K562 (cell line): ENCODE measurements at regions not wholly inside any gene's neighbourhood (a gene's known extent, or its start where the extent isn't known, plus 50 kb on each side); places are given as distances from the start of the nearest gene placed in this dataset.

Experiments
- ATAC-seq: fragments of 200-7000 bp; cut with Tn5 transposase; 3 replicates; pipeline ENCODE4 v1.9.1; 2020; ENCODE audit warnings: moderate library complexity
- BruUV-seq: library from RNA; stranded (reverse); fragments of 400-500 nt; replicated peaks from 2 replicates; lab custom pipeline; 2021; lab: Mats Ljungman, UMichigan
- CTCF ChIA-PET: fragments of 300-600 bp; formaldehyde crosslinking; extraction: SDS; loops from one replicate; lab custom pipeline; 2021; ENCODE audit warnings: low intra/inter-chr PET ratio; lab: Yijun Ruan, JAX
- POLR2A ChIA-PET: fragments of 300-600, 350-650 bp; sonication (Branson Sonifier 250); formaldehyde crosslinking; extraction: SDS; loops from one replicate; lab custom pipeline; 2021; ENCODE audit warnings: antibody characterized with exemption, inconsistent platforms; lab: Yijun Ruan, JAX
- DNase-seq, 4 experiments: peaks; one replicate each; pipeline versions ENCODE4 v3.0.0 to v3.0.0-alpha.2; 2011 to 2018; ENCODE audit warnings: low spot score in 3 of 4, mixed read lengths in 3 of 4; ENCODE audit errors: extremely low read depth in 1 of 4
- FAIRE-seq: peaks from 2 replicates; lab custom pipeline; 2011; peaks lifted over from hg19 to GRCh38; lab: Jason Lieb, UNC
- H2AFZ ChIP-seq: 2 replicates; pipeline ENCODE4 v1.6.0; 2011; ENCODE audit warnings: low read depth, low read length, control low read depth, inconsistent platforms
- H3K27ac ChIP-seq: fragments of 200-600 bp; 3 replicates; pipeline ENCODE4 v1.8.0; 2011; ENCODE audit warnings: low read depth, mild to moderate bottlenecking, control low read depth, inconsistent platforms, low read length, moderate library complexity, mixed read lengths; ENCODE audit errors: extremely low read depth
- H3K27me3 ChIP-seq, 2 experiments: fragments of 300-600 bp in 1 of 2; 2 replicates in 1 of 2; 3 replicates in 1 of 2; pipeline versions ENCODE4 v1.6.0 to v1.8.0; 2011; ENCODE audit warnings: inconsistent platforms in 2 of 2, low read length in 2 of 2, mild to moderate bottlenecking in 1 of 2, mixed read lengths in 1 of 2, moderate library complexity in 1 of 2; ENCODE audit not compliant: control insufficient read depth in 2 of 2, insufficient read depth in 2 of 2
- H3K36me3 ChIP-seq: fragments of 300-600 bp; 3 replicates; pipeline ENCODE4 v1.8.0; 2011; ENCODE audit warnings: mild to moderate bottlenecking, low read length, inconsistent platforms; ENCODE audit not compliant: control insufficient read depth, insufficient read depth
- H3K4me1 ChIP-seq, 2 experiments: fragments of 200-600 bp in 1 of 2; replicated peaks in 1 of 2; 2 replicates in 1 of 2; 3 replicates in 1 of 2; pipeline versions ENCODE4 v1.5.1 to v1.8.0; 2011; ENCODE audit warnings: inconsistent platforms in 2 of 2, low read length in 2 of 2, mild to moderate bottlenecking in 1 of 2, mixed read lengths in 1 of 2, moderate library complexity in 1 of 2; ENCODE audit not compliant: control insufficient read depth in 2 of 2, insufficient read depth in 2 of 2
- H3K4me2 ChIP-seq: 2 replicates; pipeline ENCODE4 v1.6.1; 2011; ENCODE audit warnings: low read length, control low read depth, inconsistent platforms, mixed read lengths; ENCODE audit not compliant: insufficient read depth
- H3K4me3 ChIP-seq: fragments of 200-600 bp; sonication (generic), shearing (Covaris generic); 2 replicates; pipeline ENCODE4 v1.5.1; 2016; ENCODE audit warnings: control low read depth, inconsistent platforms
- H3K79me2 ChIP-seq: fragments of 200-600 bp; 3 replicates; pipeline ENCODE4 v1.8.0; 2011; ENCODE audit warnings: low read length, inconsistent platforms; ENCODE audit not compliant: control insufficient read depth, insufficient read depth
- H3K9ac ChIP-seq, 2 experiments: 2 replicates each; pipeline versions ENCODE4 v1.6.0 to v1.6.1; 2011; ENCODE audit warnings: low read depth in 2 of 2, low read length in 2 of 2, control low read depth in 1 of 2, inconsistent platforms in 1 of 2, mild to moderate bottlenecking in 1 of 2, mixed read lengths in 1 of 2; ENCODE audit not compliant: insufficient read depth in 1 of 2
- H3K9me1 ChIP-seq: one replicate; pipeline ENCODE4 v1.6.0; 2011; ENCODE audit warnings: inconsistent platforms, mild to moderate bottlenecking, low read length, moderate library complexity; ENCODE audit not compliant: control insufficient read depth, insufficient read depth
- H3K9me3 ChIP-seq: replicated peaks from 2 replicates; pipeline ENCODE4 v1.5.1; 2011; ENCODE audit warnings: low read depth, low read length, inconsistent platforms; ENCODE audit not compliant: control insufficient read depth, insufficient read depth
- H4K20me1 ChIP-seq: replicated peaks from 2 replicates; pipeline ENCODE4 v1.6.1; 2011; ENCODE audit warnings: low read length, inconsistent platforms, mixed read lengths; ENCODE audit not compliant: control insufficient read depth, insufficient read depth
- BHLHE40 ChIP-seq: IDR thresholded peaks from 2 replicates; pipeline ENCODE4 v1.6.1; 2011; ENCODE audit warnings: low read length, improper control_type of control experiment
- GTF2F1 ChIP-seq: IDR thresholded peaks from 2 replicates; pipeline ENCODE4 v1.6.1; 2011; ENCODE audit warnings: low read depth, low read length, improper control_type of control experiment
- HCFC1 ChIP-seq: IDR thresholded peaks from 2 replicates; pipeline ENCODE4 v1.6.1; 2012; ENCODE audit warnings: low read depth, low read length, improper control_type of control experiment
- NCOA4 ChIP-seq: fragments of 450-650 bp; IDR thresholded peaks from 2 replicates; pipeline ENCODE4 v1.6.1; 2018; ENCODE audit warnings: mild to moderate bottlenecking; ENCODE audit not compliant: partially characterized antibody
- PHB ChIP-seq: fragments of 250-450 bp; sonication (Bioruptor Pico); IDR thresholded peaks from 2 replicates; pipeline ENCODE4 v1.5.0; 2021
- SREBF2 ChIP-seq: sonication (generic); formaldehyde crosslinking; IDR thresholded peaks from 2 replicates; pipeline ENCODE4 v1.4.0; 2020; ENCODE audit warnings: mild to moderate bottlenecking, missing genetic modification reagents
- TFAM ChIP-seq: fragments of 250-450 bp; sonication (Bioruptor Pico); conservative IDR thresholded peaks from 2 replicates; pipeline ENCODE4 v1.5.0; 2021; ENCODE audit warnings: mild to moderate bottlenecking, moderate library complexity
- TSC22D4 ChIP-seq: fragments of 450-650 bp; IDR thresholded peaks from 2 replicates; pipeline ENCODE4 v1.6.1; 2016; ENCODE audit warnings: missing genetic modification characterization, missing biosample characterization, control low read depth
- ZNF76 ChIP-seq: fragments of 250-450 bp; sonication (Bioruptor Pico); IDR thresholded peaks from 2 replicates; pipeline ENCODE4 v1.4.0; 2020; ENCODE audit warnings: mild to moderate bottlenecking, moderate library complexity, borderline replicate concordance
- ZNF780A ChIP-seq: fragments of 250-450 bp; sonication (Bioruptor Pico); IDR thresholded peaks from 2 replicates; pipeline ENCODE4 v1.5.0; 2021; ENCODE audit warnings: mild to moderate bottlenecking
- WGBS: fragments of 100-300 bp; shearing (Covaris generic); methylation state at CpG from one replicate; pipeline ENCODE4 v1.1.6; 2016; ENCODE audit warnings: low coverage, mixed read lengths; ENCODE audit not compliant: insufficient coverage; ENCODE audit errors: missing lambda C conversion rate; 5-methylcytosine and 5-hydroxymethylcytosine counted together
- in situ Hi-C: fragments of 300-500 bp; cut with MboI; formaldehyde crosslinking; loops from 4 replicates; pipeline ENCODE4 v1.15.0; 2018; ENCODE audit warnings: inconsistent platforms, mixed read lengths
- intact Hi-C: fragments of 100-400 bp; cut with micrococcal nuclease; formaldehyde crosslinking; loops from 2 replicates; pipeline ENCODE4 v1.14.2; 2022
- TF ChIP-seq, protein P1 (sequence below): sonication (generic); formaldehyde crosslinking; IDR thresholded peaks from 2 replicates; pipeline ENCODE4 v1.8.1; 2023; ENCODE audit warnings: mild to moderate bottlenecking, missing genetic modification reagents
- TF ChIP-seq, protein P2 (sequence below), 2 experiments: fragments of 450-650 bp in 1 of 2; sonication (generic) in 1 of 2; formaldehyde crosslinking; conservative IDR thresholded peaks; 2 replicates each; pipeline versions ENCODE4 v1.4.0 to v1.8.1; 2020 to 2022; ENCODE audit warnings: mild to moderate bottlenecking in 1 of 2, missing genetic modification reagents in 1 of 2
- TF ChIP-seq, protein P3 (sequence below): fragments of 450-650 bp; IDR thresholded peaks from 2 replicates; pipeline ENCODE4 v1.6.1; 2018; ENCODE audit not compliant: partially characterized antibody

DNA sequence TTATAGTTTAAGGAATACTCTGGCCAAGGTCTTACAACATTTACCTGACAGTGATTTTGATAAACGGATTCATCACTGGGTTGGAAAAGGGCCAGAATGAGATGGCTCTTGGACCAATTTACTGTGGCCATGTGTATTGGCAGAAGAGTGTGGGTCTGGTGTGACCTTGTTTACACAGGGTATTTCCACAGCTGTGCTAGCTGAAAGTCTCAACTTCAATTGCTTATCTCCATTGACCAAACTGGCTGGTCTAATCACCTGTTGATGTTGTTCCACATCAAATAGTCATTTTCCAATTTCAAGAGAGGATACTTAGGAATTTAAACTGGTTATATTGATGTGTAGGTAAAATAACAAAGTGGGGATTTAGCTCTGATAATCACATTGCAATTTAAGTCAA, 501.6 kb upstream of the MAP3K7 start (continued):
- TF ChIP-seq NCOA4 (no peak), BHLHE40 (no peak), HCFC1 (no peak)

DNA sequence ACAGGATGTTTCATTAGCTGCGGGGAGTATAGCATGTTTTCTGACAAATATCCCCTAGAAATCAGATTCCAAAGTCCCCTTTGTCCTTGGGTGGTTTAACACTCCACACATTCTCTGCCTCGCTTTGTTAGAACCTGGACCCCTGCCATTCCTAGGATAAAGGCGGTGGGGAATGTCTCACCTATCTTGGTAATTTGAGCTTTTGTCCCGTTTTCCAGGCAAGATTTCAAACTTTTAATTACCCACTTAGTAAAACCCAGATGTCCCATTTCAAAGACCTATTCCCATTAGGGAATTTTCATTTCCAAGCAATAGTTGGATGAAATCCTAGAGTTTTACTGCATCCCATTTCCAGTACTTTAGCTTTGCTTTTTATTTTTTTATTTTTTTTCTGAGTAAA, 501.0 kb upstream of the MAP3K7 start:
- ATAC-seq (no peak), FAIRE-seq (no peak), DNase-seq (no peak)
- ChIA-PET POLR2A (no interaction called here), CTCF (no interaction called here)
- intact Hi-C loops (no loop called here), in situ Hi-C loops (no loop called here)
- no peaks in the 10 kb centered on the region for H4K20me1 ChIP-seq
- H3K9me1 ChIP-seq = no peaks in the 10 kb centered on the region
- no peaks in the 10 kb centered on the region for H3K36me3 ChIP-seq
- no peak overlapping the region for H3K4me3 ChIP-seq
- no peak overlapping the region for H3K4me2 ChIP-seq
- 0% methylated on average over 4 of the region's 4 CpGs for WGBS
- no peaks in the 10 kb centered on the region for H3K27me3 ChIP-seq
- no peaks in the 10 kb centered on the region for H3K9me3 ChIP-seq
- H3K4me1 ChIP-seq = no peaks in the 10 kb centered on the region
- H3K9ac ChIP-seq = no peak overlapping the region
- TF ChIP-seq TFAM (CRISPR knock-in tag) (no peak), ZNF76 (CRISPR knock-in tag) (no peak), ZNF780A (CRISPR knock-in tag) (no peak), PHB (no peak), TSC22D4 (tag) (no peak), GTF2F1 (no peak), SREBF2 (CRISPR knock-in tag) (no peak)
- TF ChIP-seq, protein P1, sequence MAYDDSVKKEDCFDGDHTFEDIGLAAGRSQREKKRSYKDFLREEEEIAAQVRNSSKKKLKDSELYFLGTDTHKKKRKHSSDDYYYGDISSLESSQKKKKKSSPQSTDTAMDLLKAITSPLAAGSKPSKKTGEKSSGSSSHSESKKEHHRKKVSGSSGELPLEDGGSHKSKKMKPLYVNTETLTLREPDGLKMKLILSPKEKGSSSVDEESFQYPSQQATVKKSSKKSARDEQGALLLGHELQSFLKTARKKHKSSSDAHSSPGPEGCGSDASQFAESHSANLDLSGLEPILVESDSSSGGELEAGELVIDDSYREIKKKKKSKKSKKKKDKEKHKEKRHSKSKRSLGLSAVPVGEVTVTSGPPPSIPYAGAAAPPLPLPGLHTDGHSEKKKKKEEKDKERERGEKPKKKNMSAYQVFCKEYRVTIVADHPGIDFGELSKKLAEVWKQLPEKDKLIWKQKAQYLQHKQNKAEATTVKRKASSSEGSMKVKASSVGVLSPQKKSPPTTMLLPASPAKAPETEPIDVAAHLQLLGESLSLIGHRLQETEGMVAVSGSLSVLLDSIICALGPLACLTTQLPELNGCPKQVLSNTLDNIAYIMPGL (CRISPR knock-in tag) = no peak
- TF ChIP-seq, protein P2, sequence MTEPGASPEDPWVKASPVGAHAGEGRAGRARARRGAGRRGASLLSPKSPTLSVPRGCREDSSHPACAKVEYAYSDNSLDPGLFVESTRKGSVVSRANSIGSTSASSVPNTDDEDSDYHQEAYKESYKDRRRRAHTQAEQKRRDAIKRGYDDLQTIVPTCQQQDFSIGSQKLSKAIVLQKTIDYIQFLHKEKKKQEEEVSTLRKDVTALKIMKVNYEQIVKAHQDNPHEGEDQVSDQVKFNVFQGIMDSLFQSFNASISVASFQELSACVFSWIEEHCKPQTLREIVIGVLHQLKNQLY (CRISPR knock-in tag; conservative IDR thresholded peaks at IDR 0.05) = no peak
- TF ChIP-seq, protein P3, sequence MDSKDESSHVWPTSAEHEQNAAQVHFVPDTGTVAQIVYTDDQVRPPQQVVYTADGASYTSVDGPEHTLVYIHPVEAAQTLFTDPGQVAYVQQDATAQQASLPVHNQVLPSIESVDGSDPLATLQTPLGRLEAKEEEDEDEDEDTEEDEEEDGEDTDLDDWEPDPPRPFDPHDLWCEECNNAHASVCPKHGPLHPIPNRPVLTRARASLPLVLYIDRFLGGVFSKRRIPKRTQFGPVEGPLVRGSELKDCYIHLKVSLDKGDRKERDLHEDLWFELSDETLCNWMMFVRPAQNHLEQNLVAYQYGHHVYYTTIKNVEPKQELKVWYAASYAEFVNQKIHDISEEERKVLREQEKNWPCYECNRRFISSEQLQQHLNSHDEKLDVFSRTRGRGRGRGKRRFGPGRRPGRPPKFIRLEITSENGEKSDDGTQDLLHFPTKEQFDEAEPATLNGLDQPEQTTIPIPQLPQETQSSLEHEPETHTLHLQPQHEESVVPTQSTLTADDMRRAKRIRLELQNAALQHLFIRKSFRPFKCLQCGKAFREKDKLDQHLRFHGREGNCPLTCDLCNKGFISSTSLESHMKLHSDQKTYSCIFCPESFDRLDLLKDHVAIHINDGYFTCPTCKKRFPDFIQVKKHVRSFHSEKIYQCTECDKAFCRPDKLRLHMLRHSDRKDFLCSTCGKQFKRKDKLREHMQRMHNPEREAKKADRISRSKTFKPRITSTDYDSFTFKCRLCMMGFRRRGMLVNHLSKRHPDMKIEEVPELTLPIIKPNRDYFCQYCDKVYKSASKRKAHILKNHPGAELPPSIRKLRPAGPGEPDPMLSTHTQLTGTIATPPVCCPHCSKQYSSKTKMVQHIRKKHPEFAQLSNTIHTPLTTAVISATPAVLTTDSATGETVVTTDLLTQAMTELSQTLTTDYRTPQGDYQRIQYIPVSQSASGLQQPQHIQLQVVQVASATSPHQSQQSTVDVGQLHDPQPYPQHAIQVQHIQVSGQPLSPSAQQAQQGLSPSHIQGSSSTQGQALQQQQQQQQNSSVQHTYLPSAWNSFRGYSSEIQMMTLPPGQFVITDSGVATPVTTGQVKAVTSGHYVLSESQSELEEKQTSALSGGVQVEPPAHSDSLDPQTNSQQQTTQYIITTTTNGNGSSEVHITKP = no peak
- H3K27ac ChIP-seq = no peak overlapping the region
- BruUV-seq = no TSS peak
- H3K79me2 ChIP-seq = no peaks in the 10 kb centered on the region
- H2AFZ ChIP-seq = no peak overlapping the region
